PC-9 (cell line): ENCODE measurements at regions not wholly inside any gene's neighbourhood (a gene's known extent, or its start where the extent isn't known, plus 50 kb on each side); places are given as distances from the start of the nearest gene placed in this dataset.

ENCODE experiments used
- EZH2 ChIP-seq: fragments of 200-600 bp; sonication (generic); IDR thresholded peaks from 2 replicates; pipeline ENCODE4 v1.8.0; 2017; ENCODE audit warnings: antibody characterized with exemption, low read depth
- TF ChIP-seq, protein P1 (sequence below): fragments of 200-600 bp; sonication (generic); conservative IDR thresholded peaks from 2 replicates; pipeline ENCODE4 v1.6.1; 2017; ENCODE audit warnings: mixed run types, antibody characterized with exemption, mild to moderate bottlenecking, moderate library complexity

DNA sequence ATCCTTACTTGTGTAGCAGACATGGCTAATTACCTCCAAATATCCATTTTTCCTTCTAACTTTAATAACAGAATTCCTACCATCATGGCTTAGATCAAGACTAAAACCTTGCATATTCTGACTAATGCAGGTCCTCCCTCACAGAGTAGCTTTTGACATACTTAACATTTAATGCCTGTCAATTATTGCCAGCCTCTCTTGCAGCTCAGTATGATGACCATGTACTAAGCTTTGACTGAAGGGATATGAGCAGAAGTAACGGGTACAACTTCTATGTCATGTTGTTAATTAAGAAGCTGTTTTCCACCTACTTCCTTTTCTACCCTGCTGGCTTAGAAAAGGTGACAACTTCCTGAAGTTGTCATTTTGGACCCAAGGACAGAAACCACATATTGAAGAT lies 533.4 kb downstream of the PSAT1 start:
- no peak for TF ChIP-seq EZH2
- TF ChIP-seq, protein P1, sequence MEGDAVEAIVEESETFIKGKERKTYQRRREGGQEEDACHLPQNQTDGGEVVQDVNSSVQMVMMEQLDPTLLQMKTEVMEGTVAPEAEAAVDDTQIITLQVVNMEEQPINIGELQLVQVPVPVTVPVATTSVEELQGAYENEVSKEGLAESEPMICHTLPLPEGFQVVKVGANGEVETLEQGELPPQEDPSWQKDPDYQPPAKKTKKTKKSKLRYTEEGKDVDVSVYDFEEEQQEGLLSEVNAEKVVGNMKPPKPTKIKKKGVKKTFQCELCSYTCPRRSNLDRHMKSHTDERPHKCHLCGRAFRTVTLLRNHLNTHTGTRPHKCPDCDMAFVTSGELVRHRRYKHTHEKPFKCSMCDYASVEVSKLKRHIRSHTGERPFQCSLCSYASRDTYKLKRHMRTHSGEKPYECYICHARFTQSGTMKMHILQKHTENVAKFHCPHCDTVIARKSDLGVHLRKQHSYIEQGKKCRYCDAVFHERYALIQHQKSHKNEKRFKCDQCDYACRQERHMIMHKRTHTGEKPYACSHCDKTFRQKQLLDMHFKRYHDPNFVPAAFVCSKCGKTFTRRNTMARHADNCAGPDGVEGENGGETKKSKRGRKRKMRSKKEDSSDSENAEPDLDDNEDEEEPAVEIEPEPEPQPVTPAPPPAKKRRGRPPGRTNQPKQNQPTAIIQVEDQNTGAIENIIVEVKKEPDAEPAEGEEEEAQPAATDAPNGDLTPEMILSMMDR: no peak
